SK-N-MC (cell line): ENCODE measurements at regions not wholly inside any gene's neighbourhood (a gene's known extent, or its start where the extent isn't known, plus 50 kb on each side); places are given as distances from the start of the nearest gene placed in this dataset.

Experiments
- EZH2 ChIP-seq: fragments of 200-600 bp; sonication (generic); IDR thresholded peaks from one replicate; pipeline ENCODE4 v1.6.1; 2017; ENCODE audit warnings: antibody characterized with exemption
- FOXP2 ChIP-seq: optimal IDR thresholded peaks from 2 replicates; pipeline ENCODE3; 2011; ENCODE audit warnings: mild to moderate bottlenecking, moderate library complexity; ENCODE audit not compliant: insufficient read depth; ENCODE audit errors: extremely low read length, control extremely low read depth
- POLR2AphosphoS5 ChIP-seq: IDR thresholded peaks from 2 replicates; pipeline ENCODE4 v1.6.1; 2012; ENCODE audit warnings: mild to moderate bottlenecking, low read depth, low read length, borderline replicate concordance

- no peak for TF ChIP-seq POLR2AphosphoS5
- no peak for TF ChIP-seq EZH2
- TF ChIP-seq FOXP2, result no peak
These were observed 66.0 kb downstream of the HHEX start for GRCh38 chr10:92755725-92756124.
